CD4-positive, alpha-beta T cell treated with Interleukin-4 for 1 hour (primary cell): ENCODE measurements at regions not wholly inside any gene's neighbourhood (a gene's known extent, or its start where the extent isn't known, plus 50 kb on each side); places are given as distances from the start of the nearest gene placed in this dataset.
"Not testable (repeated sequence)": the region's sequence is repeated elsewhere in the genome, so short reads cannot be mapped to it uniquely, and the experiment has no call there.

Experiments
- DNase-seq, 2 donors: peaks; one replicate each; pipeline ENCODE4 v3.0.0-alpha.2; 2020 to 2022

GRCh38 chr3:150327678-150328653 is 80.1 kb upstream of the TSC22D2 start:
- DNase-seq = no peak

DNA sequence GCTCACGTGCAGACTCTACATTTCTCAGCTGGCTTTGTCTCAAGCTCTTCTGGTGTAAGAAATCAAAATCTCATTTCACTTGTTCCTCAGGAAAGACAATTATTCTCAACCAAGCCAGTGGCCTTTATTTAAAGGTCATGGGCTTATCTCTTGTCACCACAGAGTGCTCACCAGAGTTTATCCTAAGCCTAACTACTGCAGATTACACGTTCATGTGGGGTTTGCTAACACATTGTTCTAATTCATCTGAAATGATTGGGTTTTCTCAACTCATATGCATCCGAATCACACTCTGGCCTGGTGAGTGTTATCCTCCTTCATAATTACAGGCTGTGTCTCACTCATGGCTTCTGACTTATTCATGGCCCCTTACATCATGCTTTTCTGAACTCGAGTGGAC is 83.3 kb upstream of the TSC22D2 start:
- no peak for DNase-seq

GRCh38 chr3:150324245-150324644 is 83.9 kb upstream of the TSC22D2 start:
- no peak for DNase-seq

- DNase-seq = no peak
Measured at GRCh38 chr3:150323770-150324169, 84.3 kb upstream of the TSC22D2 start.

GRCh38 chr3:150323091-150323490 is 85.0 kb upstream of the TSC22D2 start:
- not testable (repeated sequence) for DNase-seq

DNA sequence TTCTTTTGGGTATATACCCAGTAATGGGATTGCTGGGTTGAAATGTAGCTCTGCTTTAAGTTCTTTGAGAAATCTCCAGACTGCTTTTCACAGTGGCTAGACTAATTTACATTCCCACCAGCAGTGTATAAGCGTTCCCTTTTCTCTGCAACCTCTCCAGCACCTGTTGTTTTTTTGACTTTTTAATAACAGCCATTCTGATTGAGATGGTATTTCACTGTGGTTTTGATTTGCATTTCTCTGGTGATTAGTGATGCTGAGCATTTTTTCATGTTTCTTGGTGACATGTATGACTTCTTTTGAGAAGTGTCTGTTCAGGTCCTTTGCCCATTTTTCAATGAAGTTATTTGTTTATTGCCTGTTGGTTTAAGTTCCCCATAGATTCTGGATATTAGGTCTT is 87.1 kb upstream of the TSC22D2 start:
- not testable (repeated sequence) for DNase-seq

GRCh38 chr3:150319900-150320299 is 88.2 kb upstream of the TSC22D2 start:
- no peak for DNase-seq

- DNase-seq = no peak
Measured at GRCh38 chr3:150317469-150317868, 90.6 kb upstream of the TSC22D2 start.

DNA sequence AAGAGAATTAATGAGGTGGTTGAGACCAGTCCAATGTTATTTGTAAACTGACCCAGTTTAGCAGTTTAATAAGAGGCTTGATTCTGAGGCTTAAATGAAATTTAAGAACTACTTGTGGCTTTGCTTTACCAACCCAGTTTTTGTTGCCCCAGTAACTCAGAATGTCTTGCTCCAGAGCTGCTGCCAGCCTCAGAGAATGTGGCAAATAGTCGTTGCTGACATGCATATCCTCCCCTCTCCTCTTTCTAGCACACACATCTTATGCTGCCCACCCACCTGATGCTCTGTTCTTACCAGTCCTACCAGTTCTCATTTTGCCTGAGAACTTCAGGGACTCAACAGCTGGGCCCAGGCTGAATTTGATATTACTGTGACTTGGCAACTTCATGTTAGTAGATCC is 92.4 kb upstream of the TSC22D2 start:
- DNase-seq = no peak

GRCh38 chr3:150314248-150315004 is 93.7 kb upstream of the TSC22D2 start:
- DNase-seq = no peak

DNA sequence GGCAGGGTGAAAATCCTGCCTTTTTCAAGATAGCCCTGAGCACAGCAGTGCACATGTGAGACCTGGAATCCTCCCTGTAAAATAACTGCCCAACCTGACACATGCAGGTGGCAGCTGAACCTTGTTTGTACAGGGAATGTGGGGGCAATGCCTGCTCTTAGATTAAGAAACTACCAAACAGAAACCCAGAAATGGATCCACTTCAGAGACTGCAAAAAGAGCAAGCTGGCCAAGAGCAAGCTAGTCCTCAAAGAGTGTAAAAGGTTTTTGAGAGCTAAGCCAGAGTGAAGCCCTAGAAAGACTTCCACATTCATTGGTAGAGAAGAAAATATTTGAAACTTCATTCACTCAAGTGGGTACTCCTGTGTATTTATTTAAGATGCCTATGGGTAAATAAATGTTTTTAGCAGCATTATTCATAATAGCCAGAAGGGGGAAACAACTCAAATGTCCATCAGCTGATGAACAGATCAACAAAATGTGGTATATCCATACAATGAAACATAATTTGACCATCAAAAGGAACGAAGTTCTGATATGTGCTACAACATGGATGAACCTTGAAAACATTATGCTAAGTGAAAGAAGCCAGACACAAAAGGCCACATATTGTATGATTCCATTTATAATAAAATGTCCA is 96.0 kb upstream of the TSC22D2 start:
- no peak for DNase-seq

DNA sequence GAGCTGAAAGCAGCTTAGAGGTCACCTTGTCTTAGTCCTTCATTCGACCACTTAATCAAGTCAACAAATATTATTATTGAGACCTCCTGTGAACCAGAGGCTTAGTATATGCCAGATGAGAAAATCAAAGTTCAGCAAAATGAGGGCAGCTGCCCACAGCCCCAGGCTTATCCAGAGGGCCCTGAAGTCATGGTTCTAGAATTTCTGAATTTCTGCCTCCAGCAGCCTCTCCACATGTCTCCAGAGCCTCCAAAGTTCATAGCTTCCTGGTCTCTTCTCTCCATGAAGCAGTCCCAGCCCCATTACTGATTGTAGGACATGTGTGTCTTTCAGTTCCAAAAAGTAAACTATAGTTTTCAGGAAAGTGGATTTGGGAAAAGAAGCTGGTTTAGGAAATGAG is 96.9 kb upstream of the TSC22D2 start:
- no peak for DNase-seq

GRCh38 chr3:150309557-150309956 is 98.5 kb upstream of the TSC22D2 start:
- DNase-seq = no peak

- no peak for DNase-seq
Measured at GRCh38 chr3:150309257-150309542, 98.9 kb upstream of the TSC22D2 start.

GRCh38 chr3:150308481-150309256 is 99.4 kb upstream of the TSC22D2 start:
- no peak for DNase-seq

DNA sequence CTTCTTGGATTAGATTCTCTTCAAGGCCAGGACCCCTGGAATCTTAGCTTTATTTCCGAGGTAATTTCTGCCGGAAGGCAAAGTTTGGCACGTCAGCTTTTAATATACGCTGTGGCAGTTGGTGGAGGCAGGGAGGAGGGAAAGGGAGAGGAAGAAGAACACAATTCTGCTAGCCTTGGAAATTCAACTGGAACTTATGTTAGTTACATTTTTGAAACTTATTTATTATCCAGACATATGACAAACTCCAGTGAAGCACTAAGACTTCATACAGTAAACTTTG is 100.1 kb upstream of the TSC22D2 start:
- DNase-seq = no peak

DNA sequence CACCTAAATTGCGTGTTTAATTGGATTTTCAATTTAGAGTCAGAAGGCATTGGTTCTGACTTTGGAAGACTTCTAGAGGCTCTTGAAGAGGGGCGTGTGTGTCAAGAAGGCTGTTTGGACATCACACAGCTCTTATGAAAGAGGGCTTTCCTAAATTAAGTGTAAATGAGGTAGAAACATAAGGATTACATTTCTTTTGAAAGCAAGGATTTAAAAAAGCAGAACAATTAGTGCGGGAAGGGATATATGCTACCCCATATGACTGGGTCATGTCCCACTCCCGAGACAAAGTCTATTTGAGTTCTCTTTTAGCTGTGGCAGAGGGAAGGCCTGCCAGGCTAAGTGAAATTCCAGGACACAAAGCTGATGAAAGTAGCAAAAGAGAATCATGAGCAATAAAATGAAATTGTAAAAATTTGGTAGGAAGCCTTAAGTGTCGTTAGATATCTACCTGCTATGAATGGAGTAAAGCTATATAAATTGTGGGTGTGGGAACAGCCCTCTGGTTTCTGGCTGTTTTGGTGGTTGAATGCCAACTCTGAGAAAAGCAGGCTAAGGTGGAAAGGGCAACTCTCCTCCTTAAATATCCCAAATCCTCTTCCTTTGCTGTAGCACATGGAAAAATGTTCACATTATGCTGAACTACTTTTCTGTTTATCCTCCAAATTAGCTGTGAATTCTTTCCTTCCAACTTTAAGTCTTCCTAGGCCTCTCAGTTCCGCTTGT is 100.6 kb upstream of the TSC22D2 start:
- no peak for DNase-seq

DNA sequence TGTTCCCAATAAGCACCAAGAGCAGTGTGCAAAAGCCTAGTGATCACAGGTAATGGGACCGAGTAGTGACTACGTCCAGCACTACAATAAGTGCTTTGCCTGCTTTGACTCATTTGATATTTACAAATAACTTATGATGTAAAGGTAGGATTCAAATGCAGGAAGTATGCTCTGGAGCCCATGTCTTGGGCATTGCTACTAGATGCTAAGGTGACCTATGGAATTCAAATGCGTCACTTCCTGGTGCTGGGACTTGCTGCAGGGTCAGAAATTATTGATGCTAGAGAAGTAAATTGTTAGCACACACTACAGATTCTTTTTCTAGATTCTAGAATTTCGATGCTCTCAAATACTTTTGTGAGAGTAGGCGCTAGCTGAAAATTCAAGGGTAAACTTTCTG is 101.2 kb upstream of the TSC22D2 start:
- DNase-seq = no peak

DNA sequence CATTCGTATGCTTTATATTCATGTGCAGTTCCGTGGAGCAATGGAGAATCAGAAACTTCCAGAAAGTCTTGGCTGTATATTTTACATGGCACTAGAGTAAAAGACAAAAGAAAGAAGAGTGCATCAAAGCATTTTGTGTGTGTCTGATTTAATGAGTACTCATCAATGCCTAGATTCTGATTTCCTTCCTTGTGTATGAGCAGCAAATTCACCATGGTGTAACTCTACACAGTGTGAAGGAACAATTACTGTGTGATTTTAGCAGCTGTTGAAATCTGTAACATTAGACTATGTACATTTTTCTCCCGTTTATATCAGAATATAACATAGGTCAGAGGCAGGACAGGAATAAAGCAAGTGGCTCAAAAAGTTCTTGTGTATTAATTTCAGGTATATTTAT is 102.0 kb upstream of the TSC22D2 start:
- no peak for DNase-seq

- no peak for DNase-seq
Measured at GRCh38 chr3:150303768-150304167, 104.3 kb upstream of the TSC22D2 start.

- DNase-seq = no peak
Measured at GRCh38 chr3:150302246-150302645, 105.9 kb upstream of the TSC22D2 start.

DNA sequence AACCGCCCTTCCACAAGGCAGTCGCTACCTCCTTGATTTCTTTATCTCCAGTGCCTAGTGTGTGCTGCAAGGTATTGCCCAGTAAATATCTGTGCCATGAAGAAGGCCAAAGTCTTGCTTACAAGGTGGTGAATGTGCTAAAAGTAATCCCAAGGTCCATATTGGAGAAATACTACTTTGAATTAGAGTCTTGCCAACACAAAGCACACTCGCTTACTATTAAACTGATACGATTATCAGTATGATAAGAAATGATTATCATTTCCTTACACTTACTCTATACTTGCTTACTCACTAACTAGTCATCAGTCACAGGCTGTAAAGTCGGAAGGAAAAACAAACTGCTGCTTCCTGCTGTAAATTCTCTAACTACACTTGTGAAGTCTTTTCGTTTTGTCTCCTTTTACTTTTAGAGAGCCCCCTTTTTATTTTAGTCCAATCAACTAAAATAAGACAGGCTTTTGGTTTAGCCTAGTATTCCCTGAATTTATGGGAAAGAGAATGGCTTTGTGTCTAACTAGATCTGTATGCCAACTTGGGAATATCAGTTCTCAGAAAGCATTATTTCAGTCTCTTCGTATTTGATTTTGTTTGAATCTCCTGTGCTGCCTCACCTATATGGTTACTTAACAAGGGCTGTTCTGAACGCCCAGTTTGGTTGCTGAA is 107.1 kb upstream of the TSC22D2 start:
- DNase-seq = no peak
